ENCODE measurements at regions not wholly inside any gene's neighbourhood (a gene's known extent, or its start where the extent isn't known, plus 50 kb on each side); places are given as distances from the start of the nearest gene placed in this dataset.

GRCh38 chr7:9709216-9709615, 1264.5 kb upstream of the PHF14 start:
- intact Hi-C loops (cut with micrococcal nuclease; ENCODE audit: unreplicated experiment): no loop called here
- no peaks in the 10 kb centered on the region for H3K4me1 ChIP-seq (ENCODE audit: insufficient read depth, low read length, poor library complexity, severe bottlenecking)

GRCh38 chr7:9711259-9711918, 1262.3 kb upstream of the PHF14 start:
- ChIA-PET CTCF (no interaction called here), POLR2A (ENCODE audit: low non-redundant PET) (no interaction called here)
- no TSS peak for BruUV-seq (replicated peaks)
- TF ChIP-seq CTCF (conservative IDR thresholded peaks at IDR 0.05; ENCODE audit: low read depth, low read length) (no peak), EZH2 (IDR thresholded peaks at IDR 0.05; ENCODE audit: borderline replicate concordance, low read depth, low read length, poor library complexity, severe bottlenecking) (no peak)
- H3K27ac ChIP-seq (ENCODE audit: low read depth, low read length, poor library complexity, severe bottlenecking): no peak overlapping the region
- no peak overlapping the region for H3K4me3 ChIP-seq (ENCODE audit: low read depth, low read length, poor library complexity, severe bottlenecking)
- peaks cover 15% of the 10 kb centered on the region for H3K9me3 ChIP-seq (ENCODE audit: low read depth, low read length, poor library complexity, severe bottlenecking)
- no peaks in the 10 kb centered on the region for H3K36me3 ChIP-seq (ENCODE audit: insufficient read depth, low read length, poor library complexity, severe bottlenecking)
- no peaks in the 10 kb centered on the region for H3K27me3 ChIP-seq (replicated peaks; ENCODE audit: insufficient read depth, low read depth, low read length, poor library complexity)
- intact Hi-C loops (cut with micrococcal nuclease; ENCODE audit: unreplicated experiment): no loop called here
- DNase-seq (ENCODE audit: low spot score): no peak
- H3K4me1 ChIP-seq (ENCODE audit: insufficient read depth, low read length, poor library complexity, severe bottlenecking): no peaks in the 10 kb centered on the region

More at GRCh38 chr7:9709216-9709615, 1264.5 kb upstream of the PHF14 start:
- Histone ChIP-seq H3K4me3 (ENCODE audit: low read depth, low read length, poor library complexity, severe bottlenecking) (no peak overlapping the region), H3K27ac (ENCODE audit: low read depth, low read length, poor library complexity, severe bottlenecking) (no peak overlapping the region), H3K36me3 (ENCODE audit: insufficient read depth, low read length, poor library complexity, severe bottlenecking) (no peaks in the 10 kb centered on the region), H3K9me3 (ENCODE audit: low read depth, low read length, poor library complexity, severe bottlenecking) (peaks cover 15% of the 10 kb centered on the region), H3K27me3 (replicated peaks; ENCODE audit: insufficient read depth, low read depth, low read length, poor library complexity) (no peaks in the 10 kb centered on the region)
- TF ChIP-seq EZH2 (IDR thresholded peaks at IDR 0.05; ENCODE audit: borderline replicate concordance, low read depth, low read length, poor library complexity, severe bottlenecking) (no peak), CTCF (conservative IDR thresholded peaks at IDR 0.05; ENCODE audit: low read depth, low read length) (no peak)
- DNase-seq (ENCODE audit: low spot score): no peak
- ChIA-PET POLR2A (ENCODE audit: low non-redundant PET) (no interaction called here), CTCF (no interaction called here)
- BruUV-seq (replicated peaks): no TSS peak

- no peaks in the 10 kb centered on the region for H3K36me3 ChIP-seq (ENCODE audit: insufficient read depth, low read length, poor library complexity, severe bottlenecking)
- DNase-seq (ENCODE audit: low spot score): no peak
- no peak for TF ChIP-seq CTCF (conservative IDR thresholded peaks at IDR 0.05; ENCODE audit: low read depth, low read length)
- TF ChIP-seq EZH2 (IDR thresholded peaks at IDR 0.05; ENCODE audit: borderline replicate concordance, low read depth, low read length, poor library complexity, severe bottlenecking): no peak
- no peak overlapping the region for H3K4me3 ChIP-seq (ENCODE audit: low read depth, low read length, poor library complexity, severe bottlenecking)
- intact Hi-C loops (cut with micrococcal nuclease; ENCODE audit: unreplicated experiment): no loop called here
- H3K9me3 ChIP-seq (ENCODE audit: low read depth, low read length, poor library complexity, severe bottlenecking): peaks cover 7% of the 10 kb centered on the region
- no peak overlapping the region for H3K27ac ChIP-seq (ENCODE audit: low read depth, low read length, poor library complexity, severe bottlenecking)
- H3K4me1 ChIP-seq (ENCODE audit: insufficient read depth, low read length, poor library complexity, severe bottlenecking): no peaks in the 10 kb centered on the region
- CTCF ChIA-PET: no interaction called here
- no peaks in the 10 kb centered on the region for H3K27me3 ChIP-seq (replicated peaks; ENCODE audit: insufficient read depth, low read depth, low read length, poor library complexity)
- POLR2A ChIA-PET (ENCODE audit: low non-redundant PET): no interaction called here
- BruUV-seq (replicated peaks): no TSS peak
Observed at GRCh38 chr7:9718071-9718661, 1255.5 kb upstream of the PHF14 start.
